ENCODE measurements at regions not wholly inside any gene's neighbourhood (a gene's known extent, or its start where the extent isn't known, plus 50 kb on each side); places are given as distances from the start of the nearest gene placed in this dataset.

DNA sequence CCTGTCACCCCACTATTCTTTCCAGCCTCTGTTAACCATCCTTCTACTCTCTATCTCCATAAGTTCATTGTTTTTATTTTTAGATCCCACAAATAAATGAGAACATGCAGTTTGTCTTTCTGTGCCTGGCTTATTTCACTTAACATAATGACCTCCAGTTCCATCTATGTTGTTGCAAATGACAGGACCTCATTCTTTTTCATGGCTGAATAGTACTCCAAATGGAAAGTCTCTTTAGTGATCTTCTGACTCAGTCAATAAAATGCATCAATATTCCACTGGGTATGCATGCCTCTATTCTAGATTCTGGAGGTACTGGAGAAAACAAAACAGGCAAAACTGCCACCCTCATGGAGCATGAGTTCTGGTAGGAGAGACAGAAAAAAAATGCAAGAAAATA, 459.0 kb downstream of the XYLT1 start:
- Histone ChIP-seq H4K20me1 (ENCODE audit: low read depth) (no peaks in the 10 kb centered on the region), H3F3A (ENCODE audit: low read depth) (no peaks in the 10 kb centered on the region), H3K4me2 (no peak overlapping the region), H3K36me3 (no peaks in the 10 kb centered on the region), H3K9me3 (ENCODE audit: low read depth) (no peaks in the 10 kb centered on the region), H3K27ac (no peak overlapping the region), H3K4me1 (no peaks in the 10 kb centered on the region), H2AFZ (replicated peaks) (no peak overlapping the region), H3K9ac (no peak overlapping the region), H3K27me3 (no peaks in the 10 kb centered on the region), H3K79me2 (ENCODE audit: low read depth) (no peaks in the 10 kb centered on the region), H3K4me3 (no peak overlapping the region)
- Mint-ChIP-seq H3K9me3 (peaks cover 3% of the 10 kb centered on the region), H3K36me3 (no peaks in the 10 kb centered on the region), H3K4me3 (no peak overlapping the region), H3K27me3 (ENCODE audit: insufficient read depth, low read depth) (peaks cover 6% of the 10 kb centered on the region), H3K4me1 (peaks cover 8% of the 10 kb centered on the region), H3K27ac (no peak overlapping the region)
- TF ChIP-seq EZH2 (IDR thresholded peaks at IDR 0.05) = no peak
- TF ChIP-seq, protein P1, sequence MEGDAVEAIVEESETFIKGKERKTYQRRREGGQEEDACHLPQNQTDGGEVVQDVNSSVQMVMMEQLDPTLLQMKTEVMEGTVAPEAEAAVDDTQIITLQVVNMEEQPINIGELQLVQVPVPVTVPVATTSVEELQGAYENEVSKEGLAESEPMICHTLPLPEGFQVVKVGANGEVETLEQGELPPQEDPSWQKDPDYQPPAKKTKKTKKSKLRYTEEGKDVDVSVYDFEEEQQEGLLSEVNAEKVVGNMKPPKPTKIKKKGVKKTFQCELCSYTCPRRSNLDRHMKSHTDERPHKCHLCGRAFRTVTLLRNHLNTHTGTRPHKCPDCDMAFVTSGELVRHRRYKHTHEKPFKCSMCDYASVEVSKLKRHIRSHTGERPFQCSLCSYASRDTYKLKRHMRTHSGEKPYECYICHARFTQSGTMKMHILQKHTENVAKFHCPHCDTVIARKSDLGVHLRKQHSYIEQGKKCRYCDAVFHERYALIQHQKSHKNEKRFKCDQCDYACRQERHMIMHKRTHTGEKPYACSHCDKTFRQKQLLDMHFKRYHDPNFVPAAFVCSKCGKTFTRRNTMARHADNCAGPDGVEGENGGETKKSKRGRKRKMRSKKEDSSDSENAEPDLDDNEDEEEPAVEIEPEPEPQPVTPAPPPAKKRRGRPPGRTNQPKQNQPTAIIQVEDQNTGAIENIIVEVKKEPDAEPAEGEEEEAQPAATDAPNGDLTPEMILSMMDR (IDR thresholded peaks at IDR 0.05) = no peak
- no peak for TF ChIP-seq EZH2phosphoT487 (IDR thresholded peaks at IDR 0.05)
- DNase-seq (ENCODE audit: low spot score) = no peak

GRCh38 chr16:17013038-17013437, 457.7 kb downstream of the XYLT1 start:
- Mint-ChIP-seq H3K4me3 (no peak overlapping the region), H3K36me3 (no peaks in the 10 kb centered on the region), H3K27me3 (ENCODE audit: insufficient read depth, low read depth) (peaks cover 9% of the 10 kb centered on the region), H3K27ac (no peak overlapping the region), H3K4me1 (peaks cover 8% of the 10 kb centered on the region), H3K9me3 (peaks cover 9% of the 10 kb centered on the region)
- Histone ChIP-seq H3K9me3 (ENCODE audit: low read depth) (no peaks in the 10 kb centered on the region), H3K4me1 (no peaks in the 10 kb centered on the region), H3K27me3 (no peaks in the 10 kb centered on the region), H3K4me2 (no peak overlapping the region), H4K20me1 (ENCODE audit: low read depth) (no peaks in the 10 kb centered on the region), H3K4me3 (no peak overlapping the region), H3K27ac (no peak overlapping the region), H3K36me3 (no peaks in the 10 kb centered on the region), H3K9ac (no peak overlapping the region), H2AFZ (replicated peaks) (no peak overlapping the region), H3F3A (ENCODE audit: low read depth) (no peaks in the 10 kb centered on the region), H3K79me2 (ENCODE audit: low read depth) (no peaks in the 10 kb centered on the region)
- DNase-seq (ENCODE audit: low spot score) = no peak
- no peak for TF ChIP-seq EZH2phosphoT487 (IDR thresholded peaks at IDR 0.05)
- no peak for TF ChIP-seq EZH2 (IDR thresholded peaks at IDR 0.05)
- TF ChIP-seq, protein P1 (IDR thresholded peaks at IDR 0.05) = no peak

- H2AFZ ChIP-seq (replicated peaks) = no peak overlapping the region
- Mint-ChIP-seq H3K9me3 (peaks cover 10% of the 10 kb centered on the region), H3K27me3 (ENCODE audit: insufficient read depth, low read depth) (peaks cover 9% of the 10 kb centered on the region), H3K36me3 (no peaks in the 10 kb centered on the region), H3K4me3 (no peak overlapping the region), H3K27ac (no peak overlapping the region), H3K4me1 (peaks cover 8% of the 10 kb centered on the region)
- H3K9me3 ChIP-seq (ENCODE audit: low read depth) = no peaks in the 10 kb centered on the region
- no peak overlapping the region for H3K4me3 ChIP-seq
- peaks cover 11% of the 10 kb centered on the region for H3F3A ChIP-seq (ENCODE audit: low read depth)
- H3K9ac ChIP-seq = no peak overlapping the region
- TF ChIP-seq, protein P1 (IDR thresholded peaks at IDR 0.05) = no peak
- TF ChIP-seq EZH2 (IDR thresholded peaks at IDR 0.05) (no peak), EZH2phosphoT487 (IDR thresholded peaks at IDR 0.05) (no peak)
- no peak overlapping the region for H3K27ac ChIP-seq
- no peaks in the 10 kb centered on the region for H4K20me1 ChIP-seq (ENCODE audit: low read depth)
- H3K4me2 ChIP-seq = no peak overlapping the region
- DNase-seq (ENCODE audit: low spot score) = no peak
- H3K36me3 ChIP-seq = no peaks in the 10 kb centered on the region
- H3K27me3 ChIP-seq = no peaks in the 10 kb centered on the region
- no peaks in the 10 kb centered on the region for H3K79me2 ChIP-seq (ENCODE audit: low read depth)
- H3K4me1 ChIP-seq = no peaks in the 10 kb centered on the region
Observed at GRCh38 chr16:17014484-17015121, 456.2 kb downstream of the XYLT1 start.

Data from neural progenitor cell (in vitro differentiated cells).